ENCODE measurements at regions not wholly inside any gene's neighbourhood (a gene's known extent, or its start where the extent isn't known, plus 50 kb on each side); places are given as distances from the start of the nearest gene placed in this dataset.

GRCh38 chr18:78685250-78685979 lies 294.2 kb upstream of the SALL3 start:
- H3K27me3 ChIP-seq (ENCODE audit: control insufficient read depth in 2 of 2, insufficient read depth in 2 of 2, low read length in 2 of 2) = no peaks in the 10 kb centered on the region
- H3K79me2 ChIP-seq (ENCODE audit: insufficient read depth, low read length) = no peaks in the 10 kb centered on the region
- no peaks in the 10 kb centered on the region for H3K36me3 Mint-ChIP-seq
- whole genome bisulfite sequencing (ENCODE audit: insufficient coverage) = 93% methylated on average over 12 of the region's 23 CpGs
- peak overlapping the region in 1 of 7 donors; percentile 54 for H3K27ac Mint-ChIP-seq
- H3K4me1 Mint-ChIP-seq = no peaks in the 10 kb centered on the region
- H2AFZ ChIP-seq (ENCODE audit: insufficient read depth, low read depth, low read length, poor library complexity, severe bottlenecking) = no peak overlapping the region
- no peak overlapping the region for H3K27ac ChIP-seq (ENCODE audit: low read depth in 1 of 2, low read length in 2 of 2)
- H3K9me3 Mint-ChIP-seq = peaks cover 0 to 4% (median 0%) of the 10 kb centered on the region in 7 donors
- H3K4me3 Mint-ChIP-seq = no peak overlapping the region
- intact Hi-C loops (cut with micrococcal nuclease) = no loop called here
- TF ChIP-seq CTCF (IDR thresholded peaks at IDR 0.05) = no peak
- H3K27me3 Mint-ChIP-seq (ENCODE audit: low read depth in 3 of 3) = peaks cover 0 to 4% (median 2%) of the 10 kb centered on the region in 3 donors
- H3K4me3 ChIP-seq (replicated peaks in 1 of 3; ENCODE audit: low read depth in 2 of 3, low read length in 3 of 3) = no peak overlapping the region
- H3K4me2 ChIP-seq (replicated peaks; ENCODE audit: extremely low read depth, low read length, poor library complexity, severe bottlenecking) = no peak overlapping the region
- H3K9ac ChIP-seq (ENCODE audit: insufficient read depth, low read length, poor library complexity, severe bottlenecking) = no peak overlapping the region
- H3K4me1 ChIP-seq (ENCODE audit: control insufficient read depth in 1 of 2, insufficient read depth in 2 of 2, low read length in 2 of 2) = no peaks in the 10 kb centered on the region
- H4K20me1 ChIP-seq (ENCODE audit: insufficient read depth, low read length) = no peaks in the 10 kb centered on the region
- DNase-seq = no peak
- no peaks in the 10 kb centered on the region for H3K9me3 ChIP-seq (replicated peaks in 1 of 2; ENCODE audit: control insufficient read depth in 1 of 2, insufficient read depth in 1 of 2, low read length in 2 of 2)
- H3K36me3 ChIP-seq (replicated peaks in 1 of 2; ENCODE audit: control insufficient read depth in 1 of 2, insufficient read depth in 2 of 2, low read length in 2 of 2) = no peaks in the 10 kb centered on the region

- Histone ChIP-seq H4K20me1 (ENCODE audit: insufficient read depth, low read length) (no peaks in the 10 kb centered on the region), H3K9me3 (replicated peaks in 1 of 2; ENCODE audit: control insufficient read depth in 1 of 2, insufficient read depth in 1 of 2, low read length in 2 of 2) (no peaks in the 10 kb centered on the region), H3K27me3 (ENCODE audit: control insufficient read depth in 2 of 2, insufficient read depth in 2 of 2, low read length in 2 of 2) (no peaks in the 10 kb centered on the region), H3K4me1 (ENCODE audit: control insufficient read depth in 1 of 2, insufficient read depth in 2 of 2, low read length in 2 of 2) (no peaks in the 10 kb centered on the region), H3K79me2 (ENCODE audit: insufficient read depth, low read length) (no peaks in the 10 kb centered on the region), H3K36me3 (replicated peaks in 1 of 2; ENCODE audit: control insufficient read depth in 1 of 2, insufficient read depth in 2 of 2, low read length in 2 of 2) (no peaks in the 10 kb centered on the region), H3K4me2 (replicated peaks; ENCODE audit: extremely low read depth, low read length, poor library complexity, severe bottlenecking) (no peak overlapping the region), H3K27ac (ENCODE audit: low read depth in 1 of 2, low read length in 2 of 2) (no peak overlapping the region), H3K9ac (ENCODE audit: insufficient read depth, low read length, poor library complexity, severe bottlenecking) (no peak overlapping the region), H2AFZ (ENCODE audit: insufficient read depth, low read depth, low read length, poor library complexity, severe bottlenecking) (no peak overlapping the region), H3K4me3 (replicated peaks in 1 of 3; ENCODE audit: low read depth in 2 of 3, low read length in 3 of 3) (no peak overlapping the region)
- Mint-ChIP-seq H3K27me3 (ENCODE audit: low read depth in 3 of 3) (peaks cover 0 to 2% (median 2%) of the 10 kb centered on the region in 3 donors), H3K9me3 (peaks cover 0 to 6% (median 0%) of the 10 kb centered on the region in 7 donors), H3K4me1 (no peaks in the 10 kb centered on the region), H3K4me3 (no peak overlapping the region), H3K27ac (peak overlapping the region in 1 of 7 donors; percentile 54), H3K36me3 (no peaks in the 10 kb centered on the region)
- DNase-seq = no peak
- WGBS (ENCODE audit: insufficient coverage) = 90% methylated on average over 21 of the region's 26 CpGs
- intact Hi-C loops (cut with micrococcal nuclease) = no loop called here
- no peak for TF ChIP-seq CTCF (IDR thresholded peaks at IDR 0.05)
Observed at GRCh38 chr18:78685980-78686530, 293.6 kb upstream of the SALL3 start.
